NCI-H524 treated with DMSO at 0.1 percent for 48 hours (cell line): ENCODE measurements at regions not wholly inside any gene's neighbourhood (a gene's known extent, or its start where the extent isn't known, plus 50 kb on each side); places are given as distances from the start of the nearest gene placed in this dataset.

ENCODE experiments used
- DNase-seq: peaks from one replicate; lab custom pipeline; 2025; lab: John Stamatoyannopoulos, UW

- DNase-seq, result no peak
Measured at GRCh38 chr9:1201901-1202300, 151.7 kb downstream of the DMRT2 start.

GRCh38 chr9:1202512-1203280 is 152.5 kb downstream of the DMRT2 start:
- DNase-seq, result no peak

- no peak for DNase-seq
Measured at GRCh38 chr9:1207686-1208085, 157.5 kb downstream of the DMRT2 start.

- no peak for DNase-seq
Measured at GRCh38 chr9:1208157-1208556, 158.0 kb downstream of the DMRT2 start.

- DNase-seq, result no peak
Measured at GRCh38 chr9:1210954-1211353, 160.8 kb downstream of the DMRT2 start.

- no peak for DNase-seq
Measured at GRCh38 chr9:1216532-1216931, 166.4 kb downstream of the DMRT2 start.

GRCh38 chr9:1217076-1217475 is 166.9 kb downstream of the DMRT2 start:
- DNase-seq, result no peak

- no peak for DNase-seq
Measured at GRCh38 chr9:1219284-1219683, 169.1 kb downstream of the DMRT2 start.

GRCh38 chr9:1221298-1221697 is 171.1 kb downstream of the DMRT2 start:
- no peak for DNase-seq

GRCh38 chr9:1222511-1222910 is 172.4 kb downstream of the DMRT2 start:
- DNase-seq, result no peak

- no peak for DNase-seq
Measured at GRCh38 chr9:1231998-1232919, 182.1 kb downstream of the DMRT2 start.

GRCh38 chr9:1233568-1233967 is 183.4 kb downstream of the DMRT2 start:
- DNase-seq, result no peak

- no peak for DNase-seq
Measured at GRCh38 chr9:1235650-1236049, 185.5 kb downstream of the DMRT2 start.

- DNase-seq, result no peak
Measured at GRCh38 chr9:1236061-1236460, 185.9 kb downstream of the DMRT2 start.

GRCh38 chr9:1238407-1238806 is 188.2 kb downstream of the DMRT2 start:
- DNase-seq, result no peak

GRCh38 chr9:1248743-1249142 is 198.6 kb downstream of the DMRT2 start:
- no peak for DNase-seq

GRCh38 chr9:1253064-1253979 is 203.2 kb downstream of the DMRT2 start:
- no peak for DNase-seq

GRCh38 chr9:1254071-1254470 is 203.9 kb downstream of the DMRT2 start:
- no peak for DNase-seq

GRCh38 chr9:1256178-1256577 is 206.0 kb downstream of the DMRT2 start:
- no peak for DNase-seq

GRCh38 chr9:1261266-1261665 is 211.1 kb downstream of the DMRT2 start:
- no peak for DNase-seq

GRCh38 chr9:1261879-1262766 is 212.0 kb downstream of the DMRT2 start:
- DNase-seq, result no peak
